ENCODE measurements at regions not wholly inside any gene's neighbourhood (a gene's known extent, or its start where the extent isn't known, plus 50 kb on each side); places are given as distances from the start of the nearest gene placed in this dataset.

DNA sequence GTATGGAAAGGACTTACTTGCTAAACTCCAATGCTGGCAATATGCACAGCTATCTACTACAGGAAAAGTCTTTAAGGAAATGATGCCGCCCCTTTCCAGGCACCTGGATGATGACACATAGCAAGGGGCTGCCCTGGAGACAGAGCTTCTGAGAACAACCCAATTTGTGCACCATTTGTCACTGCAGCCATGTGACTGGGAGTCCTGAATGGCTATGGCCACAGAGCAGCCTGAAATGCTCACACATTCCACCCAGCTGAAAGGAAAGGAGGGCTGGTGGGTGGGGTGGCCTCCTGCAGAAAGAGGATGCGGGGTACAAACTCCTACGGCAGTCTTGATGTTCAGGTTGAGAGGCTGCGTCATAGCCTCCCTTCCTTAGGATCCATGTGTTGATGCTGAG lies 70.1 kb upstream of the FSTL4 start:
- no peak for DNase-seq

- DNase-seq = no peak
Measured at GRCh38 chr5:133681896-133682295, 69.6 kb upstream of the FSTL4 start.

DNA sequence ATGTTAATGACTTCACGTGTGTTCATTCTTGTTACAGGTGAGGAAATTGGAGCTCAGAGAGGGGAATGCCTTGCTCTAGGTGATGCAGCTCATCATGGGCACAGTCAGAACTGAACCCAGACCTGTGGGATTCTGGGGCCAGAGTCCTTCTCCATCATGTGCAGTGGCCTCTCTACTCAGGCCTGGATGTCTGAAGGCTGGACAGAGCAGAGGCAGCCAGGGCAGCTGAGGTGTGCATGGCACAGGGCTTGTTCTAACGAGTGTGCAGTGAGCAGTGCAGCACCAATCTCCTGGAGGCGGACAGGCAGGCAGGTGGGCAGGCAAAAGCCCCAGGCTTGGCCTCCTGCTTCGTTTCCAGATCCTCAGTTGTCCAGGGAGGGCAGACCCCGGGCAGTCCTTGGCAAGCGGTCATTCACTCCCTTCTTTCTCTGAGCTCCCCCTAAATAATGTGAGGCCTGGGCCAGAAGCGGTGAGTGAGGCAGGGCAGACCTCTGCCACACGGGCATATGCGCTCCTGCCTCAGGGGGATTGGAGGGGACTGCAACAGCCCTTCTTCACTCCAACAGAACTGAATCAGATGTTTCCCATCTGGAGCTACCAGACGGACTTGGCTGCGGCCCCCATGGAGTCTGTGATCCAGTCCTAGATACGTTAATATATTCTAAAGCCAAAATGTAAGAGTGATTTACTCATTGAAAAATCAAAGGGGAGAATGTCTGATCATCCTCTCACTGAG lies 68.7 kb upstream of the FSTL4 start:
- peak; percentile 24 for DNase-seq

DNA sequence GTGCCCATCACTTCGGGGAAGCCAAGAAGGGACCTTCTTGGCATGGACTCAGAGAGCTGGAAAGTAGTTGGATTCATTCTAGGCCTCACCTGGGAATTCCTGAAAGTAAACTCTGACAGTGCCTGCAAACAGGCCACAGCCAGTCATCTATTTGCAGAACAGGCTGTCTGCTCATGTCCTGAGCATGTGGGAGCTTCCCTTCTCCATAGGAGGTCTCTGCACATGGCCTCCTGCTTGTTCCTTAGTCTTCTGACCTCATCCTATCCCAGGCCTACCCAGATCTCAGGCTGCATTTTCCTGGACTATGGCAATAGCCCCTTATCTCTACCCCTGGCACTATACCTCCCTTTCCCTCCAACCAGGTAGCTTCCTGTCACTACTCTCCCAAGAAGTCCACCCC lies 67.2 kb upstream of the FSTL4 start:
- DNase-seq = no peak

GRCh38 chr5:133675376-133676154 lies 63.2 kb upstream of the FSTL4 start:
- DNase-seq = no peak

GRCh38 chr5:133670336-133670735 lies 58.0 kb upstream of the FSTL4 start:
- DNase-seq = no peak

GRCh38 chr5:133669472-133669871 lies 57.1 kb upstream of the FSTL4 start:
- no peak for DNase-seq

DNA sequence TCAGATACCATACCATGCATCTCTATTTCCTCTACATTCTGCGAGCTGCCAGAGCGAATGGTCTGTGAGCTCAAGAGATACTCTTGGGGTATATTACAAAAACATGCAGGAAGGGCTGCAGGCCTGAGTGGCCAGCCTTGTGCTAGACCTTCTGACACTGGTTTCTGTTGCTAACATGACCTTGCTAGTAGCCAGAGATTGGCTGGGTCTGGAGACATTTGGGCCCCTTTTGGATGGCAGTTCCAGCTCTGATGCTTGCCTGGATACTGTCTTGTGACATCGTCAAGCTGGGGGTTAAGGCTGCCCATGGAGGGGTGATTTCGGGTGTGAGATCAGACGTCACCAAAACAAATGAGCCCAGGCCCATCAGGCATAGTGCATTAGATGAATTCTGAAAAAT lies 56.1 kb upstream of the FSTL4 start:
- DNase-seq = no peak

GRCh38 chr5:133667217-133667616 lies 54.9 kb upstream of the FSTL4 start:
- no peak for DNase-seq

- no peak for DNase-seq
Measured at GRCh38 chr5:133665571-133665970, 53.2 kb upstream of the FSTL4 start.

DNA sequence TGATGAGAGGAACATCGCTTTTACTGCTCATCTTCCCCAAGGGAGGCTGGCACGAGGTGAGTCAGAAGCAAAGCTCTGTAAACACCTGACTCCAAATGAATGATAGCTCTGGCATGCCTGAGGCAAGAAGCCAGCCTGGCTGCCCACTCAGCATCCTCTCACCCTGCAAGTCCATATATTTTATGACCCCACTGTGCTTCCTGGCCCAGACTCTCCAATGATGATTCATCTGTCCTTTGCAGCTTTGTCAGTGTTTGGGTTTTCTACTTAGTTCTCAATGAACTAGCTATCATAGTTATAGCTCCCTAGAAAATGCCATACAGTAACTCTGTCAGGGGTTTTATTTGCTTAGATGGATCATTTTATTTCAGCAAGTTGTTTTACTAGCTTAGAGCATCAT lies 52.1 kb upstream of the FSTL4 start:
- no peak for DNase-seq

- DNase-seq = no peak
Measured at GRCh38 chr5:133663397-133664054, 51.2 kb upstream of the FSTL4 start.

GRCh38 chr5:133662578-133662977 lies 50.2 kb upstream of the FSTL4 start:
- DNase-seq = no peak
